HPDE6-E6E7 (cell line): ENCODE measurements at regions not wholly inside any gene's neighbourhood (a gene's known extent, or its start where the extent isn't known, plus 50 kb on each side); places are given as distances from the start of the nearest gene placed in this dataset.
A peak's percentile ranks its signal among the peaks of the same experiment; 100 is the strongest.

Experiments used
- DNase-seq: peaks from one replicate; pipeline ENCODE4 v3.0.0; 2011; ENCODE audit warnings: missing footprints; ENCODE audit errors: extremely low spot score

GRCh38 chr2:66794551-66794950 lies 359.6 kb downstream of the MEIS1 start:
- DNase-seq = no peak

DNA sequence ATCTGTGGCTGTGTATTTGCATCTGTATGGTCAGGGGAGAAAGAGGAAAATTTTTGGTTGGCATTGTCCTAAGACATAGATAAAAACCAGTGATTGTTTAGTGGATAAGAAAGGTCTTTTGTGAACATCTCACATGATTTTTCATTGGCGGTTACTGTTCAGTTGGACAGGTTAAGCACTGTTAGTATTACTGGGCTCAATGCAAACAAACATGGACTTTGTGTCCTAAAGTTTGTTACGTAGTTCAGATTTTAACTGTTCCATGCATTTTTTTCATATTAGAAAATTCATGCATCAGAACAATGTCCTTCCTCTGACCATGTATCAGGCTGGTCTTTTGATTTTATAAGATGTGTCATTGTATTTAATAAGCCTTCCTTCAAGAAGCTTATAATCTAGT lies 368.0 kb downstream of the MEIS1 start:
- no peak for DNase-seq

DNA sequence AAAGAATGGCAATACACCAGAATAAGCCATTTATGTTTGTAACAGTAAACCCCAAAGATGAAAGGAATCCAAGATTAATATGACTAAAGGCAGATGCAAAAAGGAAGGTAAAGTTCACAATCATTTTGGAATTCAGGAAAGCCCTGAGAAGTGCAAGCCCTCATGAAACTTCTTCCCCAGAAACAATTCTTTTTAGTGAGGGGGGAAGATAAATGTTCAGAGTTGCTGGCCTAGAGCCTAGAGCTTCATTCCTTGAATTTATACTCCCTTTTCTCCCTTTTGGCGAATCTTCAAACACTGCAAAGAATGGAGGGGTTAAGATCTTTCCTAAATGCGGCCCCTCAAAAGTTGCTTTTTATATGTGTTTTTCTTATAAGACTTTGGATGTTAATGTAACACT lies 368.8 kb downstream of the MEIS1 start:
- no peak for DNase-seq

- no peak for DNase-seq
Measured at GRCh38 chr2:66805016-66805865, 370.3 kb downstream of the MEIS1 start.

- DNase-seq = no peak
Measured at GRCh38 chr2:66805968-66806367, 371.0 kb downstream of the MEIS1 start.

GRCh38 chr2:66813525-66813924 lies 378.6 kb downstream of the MEIS1 start:
- DNase-seq = no peak

GRCh38 chr2:66813976-66814375 lies 379.1 kb downstream of the MEIS1 start:
- no peak for DNase-seq

- no peak for DNase-seq
Measured at GRCh38 chr2:66814916-66815315, 380.0 kb downstream of the MEIS1 start.

DNA sequence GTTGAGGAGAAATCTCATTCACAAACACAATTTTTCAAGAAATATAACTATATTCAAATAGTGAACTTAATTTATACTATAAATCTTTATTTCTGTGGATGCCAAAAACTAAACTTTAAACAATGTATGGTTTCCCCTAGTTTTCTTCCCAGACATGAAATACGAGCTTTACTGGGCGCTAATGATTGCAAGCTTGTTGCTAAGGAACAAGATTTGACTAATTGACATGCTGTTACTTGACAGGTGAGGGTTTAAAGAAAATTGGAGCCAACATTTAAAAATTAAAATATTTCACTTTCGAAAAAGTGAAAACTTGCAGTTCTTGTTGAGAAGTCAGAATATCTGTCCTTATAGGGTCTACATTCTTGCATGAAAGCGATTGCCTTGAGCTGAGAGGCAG lies 381.0 kb downstream of the MEIS1 start:
- DNase-seq = no peak

- no peak for DNase-seq
Measured at GRCh38 chr2:66821168-66821567, 386.2 kb downstream of the MEIS1 start.

GRCh38 chr2:66822186-66822585 lies 387.3 kb downstream of the MEIS1 start:
- DNase-seq = no peak

DNA sequence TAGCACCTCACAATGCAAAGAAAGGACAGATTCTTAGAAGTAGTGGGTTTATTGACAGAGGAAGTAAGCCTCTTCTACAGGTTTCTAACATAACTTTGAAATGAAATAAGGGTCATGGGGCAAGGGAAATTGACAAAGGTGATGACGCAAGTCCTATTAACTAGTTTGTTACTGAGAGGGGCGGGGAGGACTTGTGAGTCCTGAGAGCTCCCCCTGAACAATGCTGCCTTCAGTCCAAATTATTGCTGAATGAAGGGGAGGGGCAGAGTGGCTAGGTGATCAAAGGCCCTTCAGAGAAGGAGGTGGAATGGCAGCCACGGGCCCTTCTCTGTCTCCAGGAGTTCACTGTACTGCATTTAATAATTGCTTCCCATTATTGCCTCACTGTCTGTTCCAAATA lies 390.0 kb downstream of the MEIS1 start:
- no peak for DNase-seq

- DNase-seq = no peak
Measured at GRCh38 chr2:66827851-66828250, 392.9 kb downstream of the MEIS1 start.

GRCh38 chr2:66828876-66829275 lies 394.0 kb downstream of the MEIS1 start:
- DNase-seq = no peak

- no peak for DNase-seq
Measured at GRCh38 chr2:66830881-66831280, 396.0 kb downstream of the MEIS1 start.

- no peak for DNase-seq
Measured at GRCh38 chr2:66832646-66833435, 397.9 kb downstream of the MEIS1 start.

DNA sequence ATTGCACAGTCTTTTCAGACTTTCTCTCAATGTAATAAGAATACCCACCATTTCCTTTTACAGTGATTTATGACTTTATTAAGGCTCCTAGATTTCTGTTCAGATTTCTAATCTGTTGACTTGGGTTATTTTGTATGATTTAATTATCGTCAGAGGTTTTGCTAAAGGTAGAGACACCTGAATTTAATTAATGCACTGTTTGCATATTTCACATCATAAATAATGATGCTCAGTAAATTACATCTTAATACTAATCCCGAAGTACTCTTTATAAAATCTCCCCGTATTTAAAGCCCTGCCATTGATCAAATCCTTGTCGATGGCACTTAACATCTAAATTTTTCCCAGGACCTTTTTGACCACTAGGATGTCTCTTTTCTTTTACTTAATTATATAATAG lies 399.9 kb downstream of the MEIS1 start:
- DNase-seq = no peak

- no peak for DNase-seq
Measured at GRCh38 chr2:66836851-66837250, 401.9 kb downstream of the MEIS1 start.

- peak; percentile 82 for DNase-seq
Measured at GRCh38 chr2:66839551-66840320, 404.8 kb downstream of the MEIS1 start.

DNA sequence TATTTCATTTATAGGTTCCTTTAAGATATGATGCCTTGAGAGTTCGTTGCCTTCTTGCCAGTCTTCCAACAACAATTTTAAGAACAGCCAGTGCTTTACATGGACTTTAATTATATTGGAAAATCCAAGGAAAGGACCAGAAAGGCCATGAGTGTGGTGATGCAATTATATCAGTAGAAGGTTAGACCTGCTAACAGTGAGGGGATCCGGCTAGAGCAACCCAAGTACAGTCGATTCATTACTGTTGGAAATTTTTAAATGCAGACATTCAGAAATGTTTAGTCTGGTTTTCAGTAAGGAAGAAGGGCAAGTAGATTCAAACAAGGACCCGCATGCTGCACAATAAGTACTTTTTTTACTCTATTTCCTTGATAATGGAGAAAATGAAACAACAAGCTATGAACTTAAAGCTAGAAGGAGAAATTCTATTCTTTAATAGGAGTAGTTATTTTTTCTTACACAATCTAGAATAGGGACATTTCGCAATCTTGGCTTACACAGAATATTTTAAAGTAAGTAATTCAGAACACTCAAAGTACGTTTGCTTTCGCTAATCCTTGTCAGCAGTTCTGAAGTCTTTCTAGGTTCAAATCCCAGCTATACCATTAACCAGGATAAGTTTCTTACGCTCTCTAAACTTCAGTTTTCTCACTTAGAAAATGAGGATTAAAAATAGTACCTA lies 405.5 kb downstream of the MEIS1 start:
- DNase-seq = no peak

DNA sequence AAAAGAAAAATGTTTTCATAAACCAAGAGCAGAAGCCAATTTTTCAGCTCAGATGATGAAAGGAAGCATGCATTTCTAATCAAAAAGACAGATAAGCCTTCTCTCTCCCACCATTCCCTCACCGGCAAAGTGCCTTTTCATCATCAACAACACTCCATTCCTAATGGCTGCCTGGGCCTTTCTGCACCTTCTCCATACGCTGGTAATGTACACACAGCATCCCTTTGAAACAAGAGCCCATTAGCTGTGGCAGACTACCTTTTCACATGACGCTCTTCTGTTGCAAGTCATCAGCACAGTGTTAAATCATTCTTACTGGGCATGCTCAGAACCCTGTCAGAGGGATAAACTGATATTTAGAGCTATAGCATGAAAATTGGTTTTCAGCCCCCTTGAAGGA lies 408.9 kb downstream of the MEIS1 start:
- no peak for DNase-seq

GRCh38 chr2:66845307-66845706 lies 410.4 kb downstream of the MEIS1 start:
- DNase-seq = no peak
